GM18858 (cell line): ENCODE measurements at regions not wholly inside any gene's neighbourhood (a gene's known extent, or its start where the extent isn't known, plus 50 kb on each side); places are given as distances from the start of the nearest gene placed in this dataset.

ENCODE experiments used
- ATAC-seq: cut with Tn5 transposase; IDR thresholded peaks from one replicate; pipeline ENCODE4 v1.9.1; 2021; ENCODE audit not compliant: unreplicated experiment

GRCh38 chr15:55031727-55032126, 165.0 kb downstream of the RSL24D1 start:
- ATAC-seq: no peak

- no peak for ATAC-seq
Measured at GRCh38 chr15:55026381-55026780, 170.4 kb downstream of the RSL24D1 start.

- no peak for ATAC-seq
Measured at GRCh38 chr15:55017635-55018034, 179.1 kb downstream of the RSL24D1 start.

- ATAC-seq: no peak
Measured at GRCh38 chr15:55016225-55016624, 180.5 kb downstream of the RSL24D1 start.

GRCh38 chr15:55015093-55015445, 181.7 kb downstream of the RSL24D1 start:
- no peak for ATAC-seq

- ATAC-seq: no peak
Measured at GRCh38 chr15:55014391-55015092, 182.2 kb downstream of the RSL24D1 start.

GRCh38 chr15:55008421-55008820, 188.3 kb downstream of the RSL24D1 start:
- no peak for ATAC-seq

- no peak for ATAC-seq
Measured at GRCh38 chr15:55007561-55007960, 189.2 kb downstream of the RSL24D1 start.

GRCh38 chr15:55005679-55006078, 191.1 kb downstream of the RSL24D1 start:
- ATAC-seq: no peak

GRCh38 chr15:55003965-55004873, 192.5 kb downstream of the RSL24D1 start:
- no peak for ATAC-seq

- ATAC-seq: no peak
Measured at GRCh38 chr15:54998661-54999060, 198.1 kb downstream of the RSL24D1 start.

- ATAC-seq: no peak
Measured at GRCh38 chr15:54990793-54991192, 205.9 kb downstream of the RSL24D1 start.

- ATAC-seq: no peak
Measured at GRCh38 chr15:54987881-54988280, 208.9 kb downstream of the RSL24D1 start.

- ATAC-seq: no peak
Measured at GRCh38 chr15:54979964-54980363, 216.8 kb downstream of the RSL24D1 start.

GRCh38 chr15:54962637-54963036, 234.1 kb downstream of the RSL24D1 start:
- no peak for ATAC-seq

- no peak for ATAC-seq
Measured at GRCh38 chr15:54960266-54960665, 236.5 kb downstream of the RSL24D1 start.

- ATAC-seq: no peak
Measured at GRCh38 chr15:54941417-54941816, 255.3 kb downstream of the RSL24D1 start.

- ATAC-seq: no peak
Measured at GRCh38 chr15:54917312-54917711, 279.4 kb downstream of the RSL24D1 start.

GRCh38 chr15:54915380-54915779, 281.4 kb downstream of the RSL24D1 start:
- ATAC-seq: no peak

- no peak for ATAC-seq
Measured at GRCh38 chr15:54884312-54884711, 312.4 kb downstream of the RSL24D1 start.

- no peak for ATAC-seq
Measured at GRCh38 chr15:54859982-54860381, 336.8 kb downstream of the RSL24D1 start.

- no peak for ATAC-seq
Measured at GRCh38 chr15:54854667-54855066, 342.1 kb downstream of the RSL24D1 start.
